ENCODE measurements at regions not wholly inside any gene's neighbourhood (a gene's known extent, or its start where the extent isn't known, plus 50 kb on each side); places are given as distances from the start of the nearest gene placed in this dataset.
"Not testable (repeated sequence)": the region's sequence is repeated elsewhere in the genome, so short reads cannot be mapped to it uniquely, and the experiment has no call there.

DNA sequence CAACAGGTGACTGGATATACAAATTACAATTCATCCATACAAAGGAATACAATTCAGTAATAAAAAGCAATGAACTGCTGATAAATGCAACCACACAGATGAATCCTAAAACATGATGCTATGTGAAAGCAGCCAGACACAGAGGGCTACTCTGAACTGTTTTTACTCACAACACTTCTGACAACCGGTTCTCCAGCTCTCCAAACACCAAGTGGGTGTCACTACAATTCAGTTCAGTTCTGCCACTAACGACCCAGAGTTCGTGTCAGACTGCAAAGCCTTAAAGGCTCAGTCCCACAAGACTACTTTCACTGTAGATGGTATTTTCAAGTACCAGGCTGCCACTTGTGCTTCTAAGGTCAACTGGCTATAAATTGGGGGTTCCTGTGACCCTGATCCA lies 119.4 kb downstream of the SLC16A1 start:
- H3K9ac ChIP-seq (ENCODE audit: low read length in 5 of 5) = no peak overlapping the region
- H3K9me3 ChIP-seq (ENCODE audit: control insufficient read depth in 5 of 5, low read length in 5 of 5) = no peaks in the 10 kb centered on the region
- no peaks in the 10 kb centered on the region for H3K36me3 ChIP-seq (ENCODE audit: control insufficient read depth in 5 of 5, insufficient read depth in 5 of 5, low read length in 5 of 5)
- H3K4me1 ChIP-seq (ENCODE audit: control insufficient read depth in 5 of 5, insufficient read depth in 5 of 5, low read length in 5 of 5) = peaks cover 0 to 10% (median 6%) of the 10 kb centered on the region in 5 donors
- H3K4me3 ChIP-seq (ENCODE audit: low read depth in 1 of 5, low read length in 5 of 5) = no peak overlapping the region
- no peaks in the 10 kb centered on the region for H3K27me3 ChIP-seq (ENCODE audit: control insufficient read depth in 5 of 5, insufficient read depth in 4 of 5, low read length in 5 of 5)
- no peak overlapping the region for H3K27ac ChIP-seq (ENCODE audit: low read depth, low read length)

DNA sequence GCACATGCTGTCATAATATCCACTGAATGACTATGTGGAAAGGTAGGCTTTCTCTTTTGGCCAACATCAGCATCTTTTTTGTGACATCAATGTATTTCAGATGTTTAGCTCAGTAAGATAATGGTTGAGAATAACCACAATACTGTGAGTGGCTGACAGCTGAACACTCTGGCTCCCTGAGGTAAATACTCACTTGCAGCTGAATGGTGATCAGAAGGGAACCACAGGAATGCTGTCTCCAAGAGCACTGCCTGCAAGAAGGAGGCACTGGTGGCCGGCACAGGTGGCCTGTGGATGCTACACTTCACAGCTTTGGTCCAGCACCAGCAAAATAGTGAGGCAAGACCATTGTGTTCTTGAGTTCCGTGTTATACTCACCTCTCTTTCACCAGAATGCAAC lies 118.7 kb upstream of the PPM1J start:
- no peaks in the 10 kb centered on the region for H3K36me3 ChIP-seq (ENCODE audit: control insufficient read depth in 5 of 5, insufficient read depth in 5 of 5, low read length in 5 of 5)
- no peak overlapping the region for H3K4me3 ChIP-seq (ENCODE audit: low read depth in 1 of 5, low read length in 5 of 5)
- H3K27me3 ChIP-seq (ENCODE audit: control insufficient read depth in 5 of 5, insufficient read depth in 4 of 5, low read length in 5 of 5) = no peaks in the 10 kb centered on the region
- H3K9me3 ChIP-seq (ENCODE audit: control insufficient read depth in 5 of 5, low read length in 5 of 5) = no peaks in the 10 kb centered on the region
- no peak overlapping the region for H3K27ac ChIP-seq (ENCODE audit: low read depth, low read length)
- H3K9ac ChIP-seq (ENCODE audit: low read length in 5 of 5) = no peak overlapping the region
- peaks cover 0 to 3% (median 2%) of the 10 kb centered on the region in 5 donors for H3K4me1 ChIP-seq (ENCODE audit: control insufficient read depth in 5 of 5, insufficient read depth in 5 of 5, low read length in 5 of 5)

DNA sequence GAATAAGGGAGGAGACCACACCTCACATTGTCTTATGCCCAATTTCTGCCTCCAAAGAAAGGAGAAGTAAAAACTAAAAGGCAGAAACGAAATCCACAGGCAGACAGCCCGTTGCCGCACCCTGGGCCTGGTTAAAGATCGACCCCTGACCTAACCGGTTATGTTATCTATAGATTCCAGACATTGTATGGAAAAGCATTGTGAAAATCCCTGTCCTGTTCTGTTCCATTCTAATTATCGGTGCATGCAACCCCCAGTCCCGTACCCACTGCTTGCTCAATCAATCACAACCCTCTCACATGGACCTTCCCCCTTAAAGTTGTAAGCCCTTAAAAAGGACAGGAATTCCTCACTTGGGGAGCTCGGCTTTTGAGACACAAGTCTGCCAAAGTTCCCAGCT lies 117.1 kb upstream of the PPM1J start:
- H3K27me3 ChIP-seq (ENCODE audit: control insufficient read depth in 5 of 5, insufficient read depth in 4 of 5, low read length in 5 of 5); H3K9ac ChIP-seq (ENCODE audit: low read length in 5 of 5); H3K4me1 ChIP-seq (ENCODE audit: control insufficient read depth in 5 of 5, insufficient read depth in 5 of 5, low read length in 5 of 5); H3K4me3 ChIP-seq (ENCODE audit: low read depth in 1 of 5, low read length in 5 of 5); H3K9me3 ChIP-seq (ENCODE audit: control insufficient read depth in 5 of 5, low read length in 5 of 5); H3K36me3 ChIP-seq (ENCODE audit: control insufficient read depth in 5 of 5, insufficient read depth in 5 of 5, low read length in 5 of 5); H3K27ac ChIP-seq (ENCODE audit: low read depth, low read length): not testable (repeated sequence)

DNA sequence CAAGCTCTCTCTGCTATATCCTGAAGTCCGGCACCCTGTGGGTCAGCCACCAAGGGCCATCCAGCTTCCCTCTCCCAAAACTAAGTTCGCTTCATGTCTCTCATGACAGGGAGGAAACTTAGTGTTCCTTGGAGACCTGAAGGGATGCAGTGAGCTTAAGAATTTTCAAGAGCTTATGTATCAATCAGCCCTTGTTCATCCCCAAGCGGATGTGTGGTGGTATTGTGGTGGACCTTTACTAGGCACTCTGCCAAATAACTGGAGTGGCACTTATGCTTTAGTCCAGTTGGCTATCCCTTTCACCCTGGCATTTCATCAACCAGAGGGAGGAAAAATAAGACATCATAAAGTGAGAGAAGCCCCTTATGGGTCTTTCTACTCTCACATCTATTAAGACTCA lies 114.6 kb upstream of the PPM1J start:
- H3K4me1 ChIP-seq (ENCODE audit: control insufficient read depth in 5 of 5, insufficient read depth in 5 of 5, low read length in 5 of 5); H3K27ac ChIP-seq (ENCODE audit: low read depth, low read length); H3K36me3 ChIP-seq (ENCODE audit: control insufficient read depth in 5 of 5, insufficient read depth in 5 of 5, low read length in 5 of 5); H3K4me3 ChIP-seq (ENCODE audit: low read depth in 1 of 5, low read length in 5 of 5); H3K9ac ChIP-seq (ENCODE audit: low read length in 5 of 5); H3K9me3 ChIP-seq (ENCODE audit: control insufficient read depth in 5 of 5, low read length in 5 of 5); H3K27me3 ChIP-seq (ENCODE audit: control insufficient read depth in 5 of 5, insufficient read depth in 4 of 5, low read length in 5 of 5): not testable (repeated sequence)

DNA sequence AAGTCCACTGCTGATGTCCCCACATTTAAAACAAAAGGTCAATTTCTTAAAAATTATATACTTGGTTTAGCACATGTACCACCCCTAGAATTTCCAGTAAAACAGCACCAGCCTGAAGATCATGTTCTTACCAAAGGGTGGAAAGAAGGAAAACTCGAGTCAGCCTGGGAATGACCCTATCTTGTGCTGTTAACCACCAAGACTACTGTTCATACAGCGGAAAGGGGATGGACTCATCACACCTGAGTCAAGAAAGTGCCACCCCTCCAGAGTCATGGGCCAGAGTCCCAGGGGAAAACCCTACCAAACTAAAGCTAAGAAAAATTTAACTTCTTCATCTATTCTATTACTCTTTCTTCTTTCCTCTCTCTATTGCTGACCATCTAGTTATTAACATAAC lies 113.6 kb upstream of the PPM1J start:
- Histone ChIP-seq H3K4me1 (ENCODE audit: control insufficient read depth in 5 of 5, insufficient read depth in 5 of 5, low read length in 5 of 5) (peaks cover 0 to 3% (median 2%) of the 10 kb centered on the region in 5 donors), H3K27ac (ENCODE audit: low read depth, low read length) (no peak overlapping the region)

DNA sequence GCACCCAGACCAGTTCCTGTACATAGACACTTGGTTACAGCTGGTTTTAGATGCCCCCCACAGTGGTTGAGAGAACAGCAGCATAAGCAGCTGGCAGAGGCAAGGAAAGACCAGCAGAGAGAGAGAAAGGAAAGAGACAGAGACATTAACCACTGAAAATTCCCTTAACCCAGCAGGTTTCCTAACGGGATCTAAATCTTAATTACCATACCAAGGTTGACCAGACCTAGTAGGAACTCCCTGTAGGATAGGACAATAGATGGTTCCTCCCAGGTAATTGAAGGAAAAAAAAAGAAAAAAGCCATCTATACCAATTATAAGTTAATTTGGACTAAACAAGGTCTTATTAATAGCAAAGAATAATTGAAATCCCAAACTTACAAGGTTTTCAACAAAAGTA lies 112.3 kb upstream of the PPM1J start:
- not testable (repeated sequence) for H3K4me1 ChIP-seq (ENCODE audit: control insufficient read depth in 5 of 5, insufficient read depth in 5 of 5, low read length in 5 of 5); H3K9ac ChIP-seq (ENCODE audit: low read length in 5 of 5); H3K9me3 ChIP-seq (ENCODE audit: control insufficient read depth in 5 of 5, low read length in 5 of 5); H3K27ac ChIP-seq (ENCODE audit: low read depth, low read length); H3K27me3 ChIP-seq (ENCODE audit: control insufficient read depth in 5 of 5, insufficient read depth in 4 of 5, low read length in 5 of 5); H3K4me3 ChIP-seq (ENCODE audit: low read depth in 1 of 5, low read length in 5 of 5); H3K36me3 ChIP-seq (ENCODE audit: control insufficient read depth in 5 of 5, insufficient read depth in 5 of 5, low read length in 5 of 5)

More for the DNA sequence above, 113.6 kb upstream of the PPM1J start:
- no peaks in the 10 kb centered on the region for H3K9me3 ChIP-seq (ENCODE audit: control insufficient read depth in 5 of 5, low read length in 5 of 5)
- H3K9ac ChIP-seq (ENCODE audit: low read length in 5 of 5) = no peak overlapping the region
- H3K36me3 ChIP-seq (ENCODE audit: control insufficient read depth in 5 of 5, insufficient read depth in 5 of 5, low read length in 5 of 5) = no peaks in the 10 kb centered on the region
- no peaks in the 10 kb centered on the region for H3K27me3 ChIP-seq (ENCODE audit: control insufficient read depth in 5 of 5, insufficient read depth in 4 of 5, low read length in 5 of 5)
- no peak overlapping the region for H3K4me3 ChIP-seq (ENCODE audit: low read depth in 1 of 5, low read length in 5 of 5)

DNA sequence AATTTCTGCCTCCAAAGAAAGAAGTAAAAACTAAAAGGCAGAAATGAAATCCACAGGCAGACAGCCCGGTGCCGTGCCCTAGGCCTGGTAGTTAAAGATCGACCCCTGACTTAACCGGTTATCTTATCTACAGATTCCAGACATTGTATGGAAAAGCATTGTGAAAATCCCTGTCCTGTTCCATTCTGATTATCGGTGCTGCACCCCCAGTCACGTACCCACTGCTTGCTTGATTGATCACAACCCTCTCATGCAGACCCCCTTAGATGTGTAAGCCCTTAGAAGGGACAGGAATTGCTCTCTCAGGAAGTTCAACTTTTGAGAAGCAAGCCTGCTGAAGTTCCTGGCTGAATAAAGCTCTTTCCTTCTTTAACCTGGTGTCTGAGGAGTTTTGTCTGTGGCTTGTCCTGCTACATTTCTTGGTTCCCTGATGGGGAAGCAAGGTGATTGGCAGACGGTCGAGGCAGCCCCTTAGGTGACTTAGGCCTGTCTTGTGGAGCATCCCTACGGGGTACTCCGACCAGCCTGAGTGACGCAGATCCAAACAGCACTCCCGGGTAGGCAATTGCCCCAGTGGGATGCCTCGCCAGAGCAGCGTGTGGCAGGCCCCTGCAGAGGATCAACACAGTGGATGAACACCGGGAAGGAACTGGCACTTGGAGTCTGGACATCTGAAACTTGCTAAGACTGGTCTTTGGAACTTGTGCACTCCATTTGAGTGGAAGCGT lies 111.2 kb upstream of the PPM1J start:
- H3K36me3 ChIP-seq (ENCODE audit: control insufficient read depth in 5 of 5, insufficient read depth in 5 of 5, low read length in 5 of 5) = no peaks in the 10 kb centered on the region
- no peaks in the 10 kb centered on the region for H3K27me3 ChIP-seq (ENCODE audit: control insufficient read depth in 5 of 5, insufficient read depth in 4 of 5, low read length in 5 of 5)
- no peak overlapping the region for H3K27ac ChIP-seq (ENCODE audit: low read depth, low read length)
- H3K9me3 ChIP-seq (ENCODE audit: control insufficient read depth in 5 of 5, low read length in 5 of 5) = no peaks in the 10 kb centered on the region
- no peak overlapping the region for H3K9ac ChIP-seq (ENCODE audit: low read length in 5 of 5)
- H3K4me1 ChIP-seq (ENCODE audit: control insufficient read depth in 5 of 5, insufficient read depth in 5 of 5, low read length in 5 of 5) = peaks cover 0 to under 1% (median 0%) of the 10 kb centered on the region in 5 donors
- H3K4me3 ChIP-seq (ENCODE audit: low read depth in 1 of 5, low read length in 5 of 5) = no peak overlapping the region

DNA sequence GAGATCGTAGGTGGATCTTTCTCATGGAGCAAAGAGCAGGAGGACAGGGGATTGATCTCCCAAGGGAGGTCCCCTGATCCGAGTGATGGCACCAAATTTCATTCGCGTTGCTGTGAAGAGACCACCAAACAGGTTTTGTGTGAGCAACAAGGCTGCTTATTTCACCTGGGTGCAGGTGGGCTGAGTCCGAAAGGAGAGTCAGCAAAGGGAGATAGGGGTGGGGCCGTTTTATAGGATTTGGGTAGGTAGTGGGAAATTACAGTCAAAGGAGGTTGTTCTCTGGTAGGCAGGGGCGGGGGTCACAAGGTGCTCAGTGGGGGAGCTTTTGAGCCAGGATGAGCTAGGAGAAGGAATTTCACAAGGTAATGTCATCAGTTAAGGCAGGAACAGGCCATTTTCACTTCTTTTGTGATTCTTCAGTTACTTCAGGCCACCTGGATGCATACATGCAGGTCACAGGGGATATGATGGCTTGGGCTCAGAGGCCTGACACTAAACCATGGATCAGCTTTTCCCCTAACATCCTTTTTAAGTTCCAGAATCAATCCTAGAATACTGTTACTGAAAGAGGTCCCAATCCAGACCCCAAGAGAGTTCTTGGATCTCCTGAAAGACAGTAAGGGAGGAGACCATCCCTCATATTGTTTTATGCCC lies 110.6 kb upstream of the PPM1J start:
- not testable (repeated sequence) for H3K4me3 ChIP-seq (ENCODE audit: low read depth in 1 of 5, low read length in 5 of 5); H3K4me1 ChIP-seq (ENCODE audit: control insufficient read depth in 5 of 5, insufficient read depth in 5 of 5, low read length in 5 of 5); H3K9me3 ChIP-seq (ENCODE audit: control insufficient read depth in 5 of 5, low read length in 5 of 5); H3K9ac ChIP-seq (ENCODE audit: low read length in 5 of 5); H3K36me3 ChIP-seq (ENCODE audit: control insufficient read depth in 5 of 5, insufficient read depth in 5 of 5, low read length in 5 of 5); H3K27ac ChIP-seq (ENCODE audit: low read depth, low read length); H3K27me3 ChIP-seq (ENCODE audit: control insufficient read depth in 5 of 5, insufficient read depth in 4 of 5, low read length in 5 of 5)

DNA sequence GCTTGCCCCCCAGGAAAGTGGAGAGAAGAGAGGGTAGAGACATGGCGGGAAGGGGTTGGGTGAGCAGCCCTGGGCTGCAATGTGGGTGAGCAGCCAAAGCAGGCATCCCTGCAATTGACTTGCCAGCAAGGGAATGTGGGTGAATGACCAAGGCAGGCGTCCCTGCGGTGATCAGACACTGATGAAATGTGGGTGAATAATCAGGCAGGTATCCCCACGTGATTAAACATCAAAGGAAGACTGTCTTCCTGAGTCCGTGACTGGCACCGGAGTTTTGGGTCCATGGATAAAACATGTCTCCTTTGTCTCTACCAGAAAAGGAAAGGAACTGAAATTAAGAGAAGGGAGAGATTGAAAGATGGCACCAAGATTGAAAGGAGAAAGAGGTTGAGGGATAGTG lies 109.9 kb upstream of the PPM1J start:
- not testable (repeated sequence) for H3K27me3 ChIP-seq (ENCODE audit: control insufficient read depth in 5 of 5, insufficient read depth in 4 of 5, low read length in 5 of 5); H3K4me3 ChIP-seq (ENCODE audit: low read depth in 1 of 5, low read length in 5 of 5); H3K36me3 ChIP-seq (ENCODE audit: control insufficient read depth in 5 of 5, insufficient read depth in 5 of 5, low read length in 5 of 5); H3K9ac ChIP-seq (ENCODE audit: low read length in 5 of 5); H3K9me3 ChIP-seq (ENCODE audit: control insufficient read depth in 5 of 5, low read length in 5 of 5); H3K4me1 ChIP-seq (ENCODE audit: control insufficient read depth in 5 of 5, insufficient read depth in 5 of 5, low read length in 5 of 5); H3K27ac ChIP-seq (ENCODE audit: low read depth, low read length)

DNA sequence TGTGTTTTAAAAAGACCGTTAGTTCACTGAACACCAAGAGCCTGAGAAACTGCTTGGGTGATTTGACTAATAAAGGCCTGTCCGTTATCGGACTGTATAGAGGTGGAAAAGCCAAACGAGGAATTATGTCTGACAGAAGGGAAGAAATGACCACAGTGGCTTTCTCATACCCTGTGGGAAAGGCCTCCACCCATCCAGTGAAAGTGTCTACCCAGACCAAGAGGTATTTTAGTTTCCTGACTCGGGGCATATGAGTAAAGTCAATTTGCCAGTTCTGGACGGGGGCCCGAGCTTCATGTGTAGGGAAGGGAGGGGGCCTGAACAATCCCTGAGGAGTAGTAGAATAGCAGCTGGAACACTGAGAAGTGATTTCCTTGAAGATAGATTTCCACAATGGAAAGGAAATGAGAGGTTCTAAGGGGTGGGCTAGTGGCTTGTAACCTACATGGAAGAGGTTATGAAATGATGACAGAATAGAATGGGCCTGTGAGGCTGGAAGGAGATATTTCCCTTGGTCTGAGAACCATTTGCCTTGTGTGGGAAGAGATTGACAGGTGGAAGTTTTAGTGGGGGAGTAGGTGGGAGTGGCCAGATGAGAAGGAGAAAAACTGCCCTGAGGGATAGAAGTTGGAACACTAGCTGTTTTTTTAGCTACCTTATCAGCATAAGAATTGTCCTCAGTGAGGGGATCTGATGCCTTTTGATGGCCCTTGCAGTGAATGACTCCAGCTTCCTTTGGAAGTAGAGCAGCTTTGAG lies 106.4 kb upstream of the PPM1J start:
- H3K9me3 ChIP-seq (ENCODE audit: control insufficient read depth in 5 of 5, low read length in 5 of 5); H3K27ac ChIP-seq (ENCODE audit: low read depth, low read length); H3K9ac ChIP-seq (ENCODE audit: low read length in 5 of 5); H3K4me3 ChIP-seq (ENCODE audit: low read depth in 1 of 5, low read length in 5 of 5); H3K4me1 ChIP-seq (ENCODE audit: control insufficient read depth in 5 of 5, insufficient read depth in 5 of 5, low read length in 5 of 5); H3K36me3 ChIP-seq (ENCODE audit: control insufficient read depth in 5 of 5, insufficient read depth in 5 of 5, low read length in 5 of 5); H3K27me3 ChIP-seq (ENCODE audit: control insufficient read depth in 5 of 5, insufficient read depth in 4 of 5, low read length in 5 of 5): not testable (repeated sequence)
